Epithelial cell of proximal tubule (primary cell): ENCODE measurements at regions not wholly inside any gene's neighbourhood (a gene's known extent, or its start where the extent isn't known, plus 50 kb on each side); places are given as distances from the start of the nearest gene placed in this dataset.

ENCODE experiments used
- DNase-seq: peaks from one replicate; pipeline ENCODE4 v3.0.0-alpha.2; 2011; ENCODE audit warnings: low read depth
- H3K4me3 ChIP-seq: 2 replicates; pipeline ENCODE4 v1.5.1; 2011; ENCODE audit warnings: low read depth, mild to moderate bottlenecking, low read length
- CTCF ChIP-seq: conservative IDR thresholded peaks from 2 replicates; pipeline ENCODE4 v1.5.1; 2012; ENCODE audit warnings: low read depth, mild to moderate bottlenecking, low read length

GRCh38 chr7:17477182-17477581, 178.7 kb downstream of the AHR start:
- DNase-seq = no peak
- TF ChIP-seq CTCF = no peak
- H3K4me3 ChIP-seq = no peak overlapping the region

DNA sequence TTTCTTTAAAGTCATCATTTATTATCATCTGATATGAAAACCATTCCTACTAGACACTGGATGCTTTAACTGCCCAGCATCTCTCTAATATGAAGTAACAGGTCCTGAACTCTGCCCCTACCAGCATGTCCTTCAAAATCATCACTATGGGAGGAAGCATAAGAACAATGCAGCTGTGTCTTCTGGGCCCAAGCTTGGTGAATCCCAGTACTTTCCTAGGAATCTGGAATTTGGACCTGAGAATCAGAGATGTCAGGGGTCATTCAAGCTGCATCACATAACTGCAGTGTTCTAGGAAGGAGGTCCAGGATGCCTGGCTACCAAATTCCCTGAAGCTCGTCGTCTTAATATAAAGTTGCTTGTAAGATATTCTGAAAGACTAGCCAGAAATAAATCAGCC, 182.7 kb downstream of the AHR start:
- no peak for DNase-seq
- H3K4me3 ChIP-seq = no peak overlapping the region
- no peak for TF ChIP-seq CTCF

- DNase-seq = no peak
- no peak for TF ChIP-seq CTCF
- no peak overlapping the region for H3K4me3 ChIP-seq
Observed at GRCh38 chr7:17485368-17485767, 186.9 kb downstream of the AHR start.

DNA sequence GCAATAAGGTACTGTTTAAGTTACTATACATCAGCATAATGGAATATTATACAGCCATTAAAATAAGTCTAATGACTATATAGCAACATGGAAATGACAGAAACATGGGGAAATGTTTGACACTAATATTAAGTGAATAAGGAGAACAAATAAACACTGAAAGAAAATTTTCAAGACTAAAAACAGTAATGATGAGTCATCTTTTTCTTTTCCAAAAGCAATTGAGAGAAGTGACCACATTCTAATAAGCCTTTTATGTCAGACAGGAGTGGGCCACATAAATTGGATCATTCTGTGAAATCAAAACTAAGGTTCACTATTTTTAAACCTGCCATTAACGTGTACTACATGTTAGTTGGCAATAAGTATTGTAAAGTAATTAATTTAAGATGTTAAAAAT, 187.5 kb downstream of the AHR start:
- no peak overlapping the region for H3K4me3 ChIP-seq
- no peak for DNase-seq
- TF ChIP-seq CTCF = no peak

DNA sequence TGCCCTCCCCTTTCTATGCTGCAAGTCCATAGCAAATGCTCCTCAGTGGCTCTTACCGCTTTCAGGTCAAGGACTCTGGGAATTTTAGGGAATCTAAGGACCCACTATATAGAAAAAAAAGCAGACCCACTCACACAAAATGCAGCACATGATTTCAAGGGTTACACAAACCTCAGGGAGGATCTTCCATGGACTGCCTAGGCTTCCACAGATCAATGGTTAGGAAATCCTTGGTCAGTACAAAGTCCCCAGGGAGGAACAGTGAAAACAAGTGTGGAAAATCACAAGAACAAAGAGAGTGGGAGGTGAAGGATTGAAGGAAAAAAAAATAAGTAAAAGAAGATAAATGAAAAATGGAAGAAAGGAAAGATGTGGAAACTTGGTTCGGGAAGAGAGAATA, 188.4 kb downstream of the AHR start:
- DNase-seq = peak; percentile 40
- H3K4me3 ChIP-seq = no peak overlapping the region
- TF ChIP-seq CTCF = no peak

GRCh38 chr7:17487343-17487742, 188.9 kb downstream of the AHR start:
- TF ChIP-seq CTCF = peak; percentile 17
- peak; percentile 30 for DNase-seq
- no peak overlapping the region for H3K4me3 ChIP-seq

GRCh38 chr7:17488829-17489228, 190.4 kb downstream of the AHR start:
- no peak for TF ChIP-seq CTCF
- H3K4me3 ChIP-seq = no peak overlapping the region
- DNase-seq = no peak
